GM12878 (cell line): ENCODE measurements at regions not wholly inside any gene's neighbourhood (a gene's known extent, or its start where the extent isn't known, plus 50 kb on each side); places are given as distances from the start of the nearest gene placed in this dataset.

Experiments used
- ATAC-seq: fragments of 200-7000 bp; cut with Tn5 transposase; 3 replicates; pipeline ENCODE4 v1.9.1; 2020; ENCODE audit warnings: mild to moderate bottlenecking, moderate library complexity
- BruUV-seq: library from RNA; stranded (reverse); fragments of 400-500 nt; replicated peaks from 2 replicates; lab custom pipeline; 2021; lab: Mats Ljungman, UMichigan
- CTCF ChIA-PET: fragments of 300-600 bp; sonication (Branson Sonifier 250); formaldehyde crosslinking; extraction: SDS; loops from one replicate; lab custom pipeline; 2021; ENCODE audit warnings: inconsistent platforms; lab: Yijun Ruan, JAX
- POLR2A ChIA-PET: fragments of 350-600 bp; formaldehyde crosslinking; extraction: SDS; loops from one replicate; lab custom pipeline; 2021; ENCODE audit warnings: inconsistent platforms; lab: Charles Lee
- RAD21 ChIA-PET: fragments of 300-600 bp; sonication (Branson Sonifier 250); formaldehyde crosslinking; loops from one replicate; lab custom pipeline; 2023; ENCODE audit warnings: antibody characterized with exemption; ENCODE audit not compliant: unreplicated experiment; lab: Charles Lee
- SMC1A ChIA-PET: fragments of 300-600 bp; sonication (Branson Sonifier 250); formaldehyde crosslinking; loops from one replicate; lab custom pipeline; 2023; ENCODE audit not compliant: unreplicated experiment, uncharacterized antibody; lab: Charles Lee
- DNase-seq: peaks from one replicate; pipeline ENCODE4 v3.0.0-alpha.2; 2011; ENCODE audit warnings: low read depth, low spot score
- FAIRE-seq: peaks from 3 replicates; lab custom pipeline; 2011; peaks lifted over from hg19 to GRCh38; lab: Jason Lieb, UNC
- H2AFZ ChIP-seq: 2 replicates; pipeline ENCODE4 v1.6.0; 2011; ENCODE audit warnings: low read depth, low read length, control low read depth; ENCODE audit not compliant: control insufficient read depth
- H3K27ac ChIP-seq: 2 replicates; pipeline ENCODE4 v1.5.1; 2011; ENCODE audit warnings: control low read depth; ENCODE audit not compliant: control insufficient read depth, insufficient read depth
- H3K27me3 ChIP-seq, 2 experiments: replicated peaks in 1 of 2; 2 replicates each; pipeline versions ENCODE4 v1.6.0 to v1.6.1; 2011; ENCODE audit warnings: low read length in 1 of 2; ENCODE audit not compliant: control insufficient read depth in 2 of 2, insufficient read depth in 2 of 2
- H3K36me3 ChIP-seq, 2 experiments: 2 replicates each; pipeline ENCODE4 v1.5.1; 2011; ENCODE audit warnings: low read length in 1 of 2; ENCODE audit not compliant: control insufficient read depth in 2 of 2, insufficient read depth in 2 of 2
- H3K4me1 ChIP-seq: 2 replicates; pipeline ENCODE4 v1.6.1; 2011; ENCODE audit warnings: mild to moderate bottlenecking, low read length, moderate library complexity, mixed read lengths; ENCODE audit not compliant: control insufficient read depth, insufficient read depth
- H3K4me2 ChIP-seq: 2 replicates; pipeline ENCODE4 v1.6.0; 2011; ENCODE audit warnings: control low read depth; ENCODE audit not compliant: control insufficient read depth, insufficient read depth
- H3K4me3 ChIP-seq: fragments of 200-600 bp; sonication (generic); 2 replicates; pipeline ENCODE4 v1.5.1; 2016
- H3K79me2 ChIP-seq: 2 replicates; pipeline ENCODE4 v1.6.0; 2011; ENCODE audit warnings: low read length; ENCODE audit not compliant: control insufficient read depth, insufficient read depth
- H3K9ac ChIP-seq: 2 replicates; pipeline ENCODE4 v1.8.0; 2011; ENCODE audit warnings: low read length, control low read depth, mixed read lengths; ENCODE audit not compliant: control insufficient read depth, insufficient read depth
- H3K9me3 ChIP-seq: replicated peaks from 3 replicates; pipeline ENCODE4 v1.5.1; 2011; ENCODE audit warnings: mild to moderate bottlenecking, low read length; ENCODE audit not compliant: control insufficient read depth, insufficient read depth
- H4K20me1 ChIP-seq: 2 replicates; pipeline ENCODE4 v1.6.0; 2011; ENCODE audit not compliant: control insufficient read depth, insufficient read depth
- ASH2L ChIP-seq: fragments of 300-600, 200-600 bp; sonication (generic); IDR thresholded peaks from 2 replicates; pipeline ENCODE4 v1.6.1; 2017; ENCODE audit warnings: low read depth, mild to moderate bottlenecking, borderline replicate concordance
- BRCA1 ChIP-seq: IDR thresholded peaks from 2 replicates; pipeline ENCODE4 v1.6.1; 2011; ENCODE audit warnings: low read depth, low read length, improper control_type of control experiment
- CBFB ChIP-seq: IDR thresholded peaks from 2 replicates; pipeline ENCODE4 v1.6.1; 2016; ENCODE audit warnings: antibody characterized with exemption, low read depth
- CBX5 ChIP-seq: sonication (generic); IDR thresholded peaks from 2 replicates; pipeline ENCODE4 v1.6.1; 2016; ENCODE audit warnings: low read depth, moderate library complexity, mild to moderate bottlenecking, inconsistent platforms
- CREB1 ChIP-seq: IDR thresholded peaks from 2 replicates; pipeline ENCODE4 v1.6.1; 2012; ENCODE audit warnings: low read depth, mild to moderate bottlenecking, inconsistent platforms
- EP300 ChIP-seq, 2 experiments: fragments of 150-350 bp in 1 of 2; IDR thresholded peaks; 2 replicates each; pipeline ENCODE4 v1.6.1; 2011 to 2012; ENCODE audit warnings: low read depth in 2 of 2, low read length in 2 of 2, borderline replicate concordance in 1 of 2, improper control_type of control experiment in 1 of 2, inconsistent platforms in 1 of 2; ENCODE audit not compliant: control insufficient read depth in 1 of 2
- ETV6 ChIP-seq, 2 experiments: fragments of 450-650 bp in 1 of 2; IDR thresholded peaks in 1 of 2; conservative IDR thresholded peaks in 1 of 2; 2 replicates each; pipeline ENCODE4 v1.6.1; 2014; ENCODE audit warnings: antibody characterized with exemption in 1 of 2, borderline replicate concordance in 1 of 2, low read depth in 1 of 2, mild to moderate bottlenecking in 1 of 2, moderate library complexity in 1 of 2
- IKZF1 ChIP-seq: fragments of 450-650 bp; conservative IDR thresholded peaks from 2 replicates; pipeline ENCODE4 v1.6.1; 2017; ENCODE audit warnings: antibody characterized with exemption, mild to moderate bottlenecking
- JUND ChIP-seq: IDR thresholded peaks from 2 replicates; pipeline ENCODE4 v1.6.1; 2012; ENCODE audit warnings: low read depth, mild to moderate bottlenecking, low read length, improper control_type of control experiment, moderate library complexity
- NFYB ChIP-seq: IDR thresholded peaks from 2 replicates; pipeline ENCODE4 v1.6.1; 2011; ENCODE audit warnings: low read depth, mild to moderate bottlenecking, low read length, improper control_type of control experiment, moderate library complexity; ENCODE audit not compliant: insufficient read depth
- PBX3 ChIP-seq: IDR thresholded peaks from 2 replicates; pipeline ENCODE4 v1.6.1; 2011; ENCODE audit warnings: mild to moderate bottlenecking, low read depth, low read length, moderate library complexity; ENCODE audit not compliant: insufficient replicate concordance
- RAD51 ChIP-seq: fragments of 450-650 bp; IDR thresholded peaks from 2 replicates; pipeline ENCODE4 v1.6.1; 2016; ENCODE audit warnings: moderate library complexity, mild to moderate bottlenecking, inconsistent platforms
- RBBP5 ChIP-seq: fragments of 200-600 bp; sonication (generic); conservative IDR thresholded peaks from 2 replicates; pipeline ENCODE4 v1.6.1; 2016
- RUNX3 ChIP-seq: IDR thresholded peaks from 2 replicates; pipeline ENCODE4 v1.6.1; 2012; ENCODE audit warnings: low read length, inconsistent platforms
- SMARCA5 ChIP-seq: fragments of 450-650 bp; IDR thresholded peaks from 2 replicates; pipeline ENCODE4 v1.6.1; 2017; ENCODE audit warnings: mild to moderate bottlenecking
- SMC3 ChIP-seq: IDR thresholded peaks from 2 replicates; pipeline ENCODE4 v1.6.1; 2011; ENCODE audit warnings: low read length, improper control_type of control experiment, borderline replicate concordance
- TCF3 ChIP-seq: IDR thresholded peaks from 2 replicates; pipeline ENCODE4 v1.6.1; 2012; ENCODE audit warnings: low read depth, mild to moderate bottlenecking, low read length, borderline replicate concordance; ENCODE audit not compliant: insufficient read depth
- YY1 ChIP-seq: IDR thresholded peaks from 2 replicates; pipeline ENCODE4 v1.6.1; 2011; ENCODE audit warnings: low read depth, mild to moderate bottlenecking, low read length
- ZBED1 ChIP-seq: IDR thresholded peaks from 2 replicates; pipeline ENCODE4 v1.6.1; 2016; ENCODE audit warnings: borderline replicate concordance
- WGBS: methylation state at CpG from one replicate; pipeline ENCODE4 v1.1.6; 2016; ENCODE audit warnings: low lambda C conversion rate; ENCODE audit not compliant: insufficient replicate concordance, insufficient coverage; ENCODE audit errors: missing lambda C conversion rate; 5-methylcytosine and 5-hydroxymethylcytosine counted together
- in situ Hi-C: fragments of 300-500 bp; cut with MboI; formaldehyde crosslinking; loops from 9 replicates; pipeline ENCODE4 v1.14.3; 2018; ENCODE audit warnings: mixed read lengths
- intact Hi-C: fragments of 100-400 bp; cut with micrococcal nuclease; formaldehyde crosslinking; loops from one replicate; pipeline ENCODE4 v1.14.2; 2022; ENCODE audit not compliant: unreplicated experiment

DNA sequence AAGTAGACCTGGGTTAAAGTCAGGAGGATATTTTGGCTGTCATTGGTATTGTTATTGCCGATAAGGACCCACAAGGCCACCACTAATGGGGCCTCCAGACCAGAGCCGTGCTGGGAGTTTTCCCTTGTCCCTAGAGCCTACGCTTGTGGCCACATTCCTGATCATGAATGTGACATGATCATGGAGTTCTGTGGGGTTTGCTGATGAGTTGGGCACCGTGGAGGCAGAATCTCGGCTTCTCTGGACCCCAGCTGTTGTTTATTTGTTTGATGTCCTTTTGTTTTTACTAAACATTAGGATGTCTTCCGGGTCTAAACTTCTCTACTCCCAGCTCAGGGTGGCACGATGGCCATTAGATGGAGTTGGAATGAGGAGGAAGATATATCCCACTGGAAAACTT, 74.9 kb upstream of the TMPRSS2 start:
- H3K9ac ChIP-seq = no peak overlapping the region
- no peaks in the 10 kb centered on the region; the same call in 1 of the 3 replicates for H3K9me3 ChIP-seq
- ChIA-PET SMC1A (no interaction called here), CTCF (no interaction called here), RAD21 (no interaction called here), POLR2A (no interaction called here)
- in situ Hi-C loops = no loop called here
- TF ChIP-seq CREB1 (no peak), CBX5 (no peak), NFYB (no peak), BRCA1 (no peak), IKZF1 (no peak), EP300 (IDR thresholded peaks at IDR 0.05; ENCODE audit: borderline replicate concordance in 1 of 2, control insufficient read depth in 1 of 2, low read depth in 2 of 2, low read length in 2 of 2) (no peak), ZBED1 (no peak), RAD51 (no peak), CBFB (no peak), SMARCA5 (no peak), RBBP5 (no peak), JUND (no peak), TCF3 (no peak), ETV6 (conservative IDR thresholded peaks at IDR 0.05 in 1 of 2, IDR thresholded peaks at IDR 0.05 in 1 of 2; ENCODE audit: borderline replicate concordance in 1 of 2, low read depth in 1 of 2) (no peak), SMC3 (no peak), PBX3 (no peak), YY1 (no peak), RUNX3 (no peak), ASH2L (no peak)
- no peaks in the 10 kb centered on the region for H3K79me2 ChIP-seq
- 38% methylated on average over 7 of the region's 7 CpGs for WGBS
- no peaks in the 10 kb centered on the region for H3K36me3 ChIP-seq
- intact Hi-C loops = no loop called here
- no peak overlapping the region for H2AFZ ChIP-seq
- no TSS peak for BruUV-seq
- H3K27ac ChIP-seq = no peak overlapping the region
- ATAC-seq (no peak), FAIRE-seq (no peak), DNase-seq (no peak)
- no peaks in the 10 kb centered on the region for H3K27me3 ChIP-seq
- no peaks in the 10 kb centered on the region for H3K4me1 ChIP-seq
- no peak overlapping the region for H3K4me2 ChIP-seq
- H4K20me1 ChIP-seq = no peaks in the 10 kb centered on the region
- H3K4me3 ChIP-seq = no peak overlapping the region
